ENCODE measurements at regions not wholly inside any gene's neighbourhood (a gene's known extent, or its start where the extent isn't known, plus 50 kb on each side); places are given as distances from the start of the nearest gene placed in this dataset.

- Mint-ChIP-seq H3K27me3 (ENCODE audit: low read depth) (no peaks in the 10 kb centered on the region), H3K9me3 (no peaks in the 10 kb centered on the region), H3K4me1 (no peaks in the 10 kb centered on the region), H3K27ac (ENCODE audit: unreplicated experiment) (no peak overlapping the region), H3K4me3 (no peak overlapping the region), H3K36me3 (ENCODE audit: low read depth) (no peaks in the 10 kb centered on the region)
- TF ChIP-seq CTCF (conservative IDR thresholded peaks at IDR 0.05): no peak
- no peak for DNase-seq (ENCODE audit: low read depth, low spot score)
These were observed 160.5 kb downstream of the TUSC1 start for GRCh38 chr9:25517701-25518100.

GRCh38 chr9:25513509-25514033 lies 164.7 kb downstream of the TUSC1 start:
- no peak for TF ChIP-seq CTCF (conservative IDR thresholded peaks at IDR 0.05)
- H3K27ac Mint-ChIP-seq (ENCODE audit: unreplicated experiment): no peak overlapping the region
- no peak for DNase-seq (ENCODE audit: low read depth, low spot score)
- no peak overlapping the region for H3K4me3 Mint-ChIP-seq
- no peaks in the 10 kb centered on the region for H3K27me3 Mint-ChIP-seq (ENCODE audit: low read depth)
- no peaks in the 10 kb centered on the region for H3K4me1 Mint-ChIP-seq
- H3K9me3 Mint-ChIP-seq: no peaks in the 10 kb centered on the region
- no peaks in the 10 kb centered on the region for H3K36me3 Mint-ChIP-seq (ENCODE audit: low read depth)

GRCh38 chr9:25505644-25506043 lies 172.6 kb downstream of the TUSC1 start:
- peaks cover 4% of the 10 kb centered on the region for H3K36me3 Mint-ChIP-seq (ENCODE audit: low read depth)
- H3K4me1 Mint-ChIP-seq: no peaks in the 10 kb centered on the region
- H3K27ac Mint-ChIP-seq (ENCODE audit: unreplicated experiment): no peak overlapping the region
- no peak for DNase-seq (ENCODE audit: low read depth, low spot score)
- peaks cover 15% of the 10 kb centered on the region for H3K9me3 Mint-ChIP-seq
- no peak for TF ChIP-seq CTCF (conservative IDR thresholded peaks at IDR 0.05)
- H3K27me3 Mint-ChIP-seq (ENCODE audit: low read depth): no peaks in the 10 kb centered on the region
- H3K4me3 Mint-ChIP-seq: no peak overlapping the region

DNA sequence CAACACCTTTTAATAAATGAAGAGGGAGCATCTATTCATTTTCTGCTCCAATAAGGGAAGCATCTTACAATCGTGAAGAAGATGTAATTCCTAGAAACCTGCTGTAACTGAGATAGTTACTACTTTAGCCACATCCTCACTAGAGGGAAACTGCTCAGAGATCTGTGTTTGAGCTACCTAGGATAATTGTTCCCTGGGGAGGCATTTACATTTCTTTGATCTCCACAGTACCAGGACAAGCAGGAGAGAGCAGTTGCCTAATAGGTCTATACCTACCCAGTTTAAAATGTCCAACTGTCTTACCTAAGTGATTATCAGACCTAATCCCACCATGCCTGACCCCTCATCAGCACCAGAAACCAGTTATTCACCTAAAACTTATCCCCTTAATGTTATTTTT lies 196.9 kb downstream of the TUSC1 start:
- H3K36me3 Mint-ChIP-seq (ENCODE audit: low read depth): no peaks in the 10 kb centered on the region
- H3K4me1 Mint-ChIP-seq: no peaks in the 10 kb centered on the region
- no peak for TF ChIP-seq CTCF (conservative IDR thresholded peaks at IDR 0.05)

GRCh38 chr9:25480696-25481095 lies 197.5 kb downstream of the TUSC1 start:
- Mint-ChIP-seq H3K27ac (ENCODE audit: unreplicated experiment) (no peak overlapping the region), H3K4me1 (no peaks in the 10 kb centered on the region), H3K27me3 (ENCODE audit: low read depth) (no peaks in the 10 kb centered on the region), H3K4me3 (no peak overlapping the region), H3K36me3 (ENCODE audit: low read depth) (no peaks in the 10 kb centered on the region), H3K9me3 (no peaks in the 10 kb centered on the region)
- DNase-seq (ENCODE audit: low read depth, low spot score): no peak
- no peak for TF ChIP-seq CTCF (conservative IDR thresholded peaks at IDR 0.05)

More for the DNA sequence above, 196.9 kb downstream of the TUSC1 start:
- no peak overlapping the region for H3K27ac Mint-ChIP-seq (ENCODE audit: unreplicated experiment)
- no peaks in the 10 kb centered on the region for H3K27me3 Mint-ChIP-seq (ENCODE audit: low read depth)
- DNase-seq (ENCODE audit: low read depth, low spot score): no peak
- H3K9me3 Mint-ChIP-seq: no peaks in the 10 kb centered on the region
- H3K4me3 Mint-ChIP-seq: no peak overlapping the region

GRCh38 chr9:25472681-25473080 lies 205.6 kb downstream of the TUSC1 start:
- no peaks in the 10 kb centered on the region for H3K27me3 Mint-ChIP-seq (ENCODE audit: low read depth)
- peaks cover 16% of the 10 kb centered on the region for H3K9me3 Mint-ChIP-seq
- TF ChIP-seq CTCF (conservative IDR thresholded peaks at IDR 0.05): no peak
- H3K27ac Mint-ChIP-seq (ENCODE audit: unreplicated experiment): no peak overlapping the region
- no peaks in the 10 kb centered on the region for H3K4me1 Mint-ChIP-seq
- H3K4me3 Mint-ChIP-seq: no peak overlapping the region
- H3K36me3 Mint-ChIP-seq (ENCODE audit: low read depth): peaks cover 5% of the 10 kb centered on the region
- DNase-seq (ENCODE audit: low read depth, low spot score): no peak
